Smooth muscle cell (in vitro differentiated cells): ENCODE measurements at regions not wholly inside any gene's neighbourhood (a gene's known extent, or its start where the extent isn't known, plus 50 kb on each side); places are given as distances from the start of the nearest gene placed in this dataset.

Experiments
- DNase-seq: peaks from one replicate; lab custom pipeline; 2025; ENCODE audit not compliant: unreplicated experiment; lab: John Stamatoyannopoulos, UW
- H2AFZ ChIP-seq: fragments of 200-600 bp; sonication (generic); 2 replicates; pipeline ENCODE4 v1.6.0; 2016; ENCODE audit warnings: antibody characterized with exemption, low read depth, mild to moderate bottlenecking
- H3F3A ChIP-seq: fragments of 200-600 bp; sonication (generic); 2 replicates; pipeline ENCODE4 v1.6.0; 2017; ENCODE audit warnings: antibody characterized with exemption, low read depth
- H3K27ac ChIP-seq: fragments of 200-600 bp; sonication (generic); 2 replicates; pipeline ENCODE4 v1.5.1; 2016; ENCODE audit warnings: low read depth, mild to moderate bottlenecking
- H3K27me3 ChIP-seq: fragments of 200-600 bp; sonication (generic); 2 replicates; pipeline ENCODE4 v1.6.1; 2016; ENCODE audit warnings: low read depth, mild to moderate bottlenecking
- H3K36me3 ChIP-seq: fragments of 200-600 bp; sonication (generic); 2 replicates; pipeline ENCODE4 v1.5.1; 2016; ENCODE audit warnings: low read depth
- H3K4me1 ChIP-seq: fragments of 200-600 bp; sonication (generic); 2 replicates; pipeline ENCODE4 v1.5.1; 2016; ENCODE audit warnings: low read depth
- H3K4me2 ChIP-seq: fragments of 200-600 bp; sonication (generic); 2 replicates; pipeline ENCODE4 v1.6.0; 2016; ENCODE audit warnings: mild to moderate bottlenecking
- H3K4me3 ChIP-seq: fragments of 200-600 bp; sonication (generic); 2 replicates; pipeline ENCODE4 v1.5.1; 2016; ENCODE audit warnings: mild to moderate bottlenecking
- H3K79me2 ChIP-seq: fragments of 200-600 bp; sonication (generic); 2 replicates; pipeline ENCODE4 v1.6.0; 2016; ENCODE audit warnings: low read depth, mild to moderate bottlenecking
- H3K9ac ChIP-seq: fragments of 200-600 bp; sonication (generic); 2 replicates; pipeline ENCODE4 v1.6.0; 2016; ENCODE audit warnings: low read depth
- H3K9me3 ChIP-seq: fragments of 200-600 bp; sonication (generic); replicated peaks from 2 replicates; pipeline ENCODE4 v1.5.1; 2016; ENCODE audit warnings: low read depth
- H4K20me1 ChIP-seq: fragments of 200-600 bp; sonication (generic); 2 replicates; pipeline ENCODE4 v1.6.0; 2016; ENCODE audit warnings: low read depth
- CTCF ChIP-seq: fragments of 200-600 bp; sonication (generic); IDR thresholded peaks from 2 replicates; pipeline ENCODE4 v1.5.1; 2017; ENCODE audit warnings: borderline replicate concordance, mild to moderate bottlenecking, antibody characterized with exemption; ENCODE audit not compliant: insufficient read depth, poor library complexity, severe bottlenecking
- WGBS: methylation state at CpG from one replicate; pipeline ENCODE4 v1.1.7; 2016; ENCODE audit warnings: low lambda C conversion rate; 5-methylcytosine and 5-hydroxymethylcytosine counted together

DNA sequence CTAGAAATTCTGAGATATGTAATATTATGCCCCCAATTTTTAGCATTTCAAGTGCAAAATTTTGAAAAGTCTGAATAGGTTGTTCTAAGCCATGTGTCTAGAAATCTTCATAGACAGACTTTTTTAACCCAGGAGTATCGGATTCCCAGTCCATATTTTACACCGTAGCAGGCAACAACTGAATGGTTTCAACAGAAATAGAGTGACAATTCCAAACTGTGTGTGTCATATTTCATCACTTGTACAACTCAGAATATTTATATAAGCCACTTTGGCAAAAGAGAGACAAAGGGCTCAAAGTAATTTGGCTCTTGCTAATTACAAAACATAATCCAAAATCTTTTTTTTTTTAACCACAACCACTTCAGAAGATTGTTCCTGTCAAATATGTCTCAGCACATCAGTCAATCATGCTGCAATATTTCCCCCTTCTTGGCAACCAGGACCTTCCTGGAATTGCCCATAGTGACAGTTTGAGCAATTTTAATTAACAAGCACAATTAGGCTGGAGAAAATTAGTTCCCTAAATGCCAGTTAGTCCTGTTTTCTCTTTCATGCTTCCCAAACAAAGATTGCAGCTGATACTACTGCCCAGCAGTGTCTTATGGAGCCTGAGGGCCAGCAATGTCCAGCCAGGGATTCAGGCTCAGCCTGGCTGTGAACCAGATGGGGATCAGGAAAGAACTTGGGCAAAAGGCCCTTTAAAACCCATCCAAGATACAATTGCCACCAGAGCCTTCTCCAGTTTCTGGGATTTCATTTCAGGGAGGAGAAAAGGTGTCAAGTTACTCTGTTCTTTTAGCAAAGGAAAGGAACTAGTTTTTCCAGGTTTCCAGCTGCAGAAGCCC lies 533.3 kb upstream of the GHITM start:
- peaks cover 26% of the 10 kb centered on the region for H3K4me1 ChIP-seq
- no peaks in the 10 kb centered on the region for H3K9me3 ChIP-seq
- WGBS = 52% methylated on average over 2 of the region's 2 CpGs
- no peak overlapping the region for H3K4me3 ChIP-seq
- H3K27me3 ChIP-seq = no peaks in the 10 kb centered on the region
- no peak for TF ChIP-seq CTCF
- H3F3A ChIP-seq = no peaks in the 10 kb centered on the region
- no peak overlapping the region for H3K4me2 ChIP-seq
- H2AFZ ChIP-seq = peak overlapping the region; percentile 47
- no peak overlapping the region for H3K27ac ChIP-seq
- H3K36me3 ChIP-seq = no peaks in the 10 kb centered on the region
- no peaks in the 10 kb centered on the region for H4K20me1 ChIP-seq
- no peak for DNase-seq
- no peak overlapping the region for H3K9ac ChIP-seq
- H3K79me2 ChIP-seq = no peaks in the 10 kb centered on the region

GRCh38 chr10:83607959-83608745 lies 531.2 kb upstream of the GHITM start:
- no peak for TF ChIP-seq CTCF
- no peak for DNase-seq
- peak overlapping the region; percentile 17 for H3K4me2 ChIP-seq
- 92% methylated on average over 7 of the region's 7 CpGs for WGBS
- no peaks in the 10 kb centered on the region for H3K36me3 ChIP-seq
- H3K9ac ChIP-seq = no peak overlapping the region
- peaks cover 32% of the 10 kb centered on the region for H3K4me1 ChIP-seq
- H3K79me2 ChIP-seq = no peaks in the 10 kb centered on the region
- H4K20me1 ChIP-seq = no peaks in the 10 kb centered on the region
- H3K27me3 ChIP-seq = no peaks in the 10 kb centered on the region
- no peak overlapping the region for H2AFZ ChIP-seq
- no peaks in the 10 kb centered on the region for H3K9me3 ChIP-seq
- H3F3A ChIP-seq = no peaks in the 10 kb centered on the region
- H3K4me3 ChIP-seq = no peak overlapping the region
- H3K27ac ChIP-seq = no peak overlapping the region

DNA sequence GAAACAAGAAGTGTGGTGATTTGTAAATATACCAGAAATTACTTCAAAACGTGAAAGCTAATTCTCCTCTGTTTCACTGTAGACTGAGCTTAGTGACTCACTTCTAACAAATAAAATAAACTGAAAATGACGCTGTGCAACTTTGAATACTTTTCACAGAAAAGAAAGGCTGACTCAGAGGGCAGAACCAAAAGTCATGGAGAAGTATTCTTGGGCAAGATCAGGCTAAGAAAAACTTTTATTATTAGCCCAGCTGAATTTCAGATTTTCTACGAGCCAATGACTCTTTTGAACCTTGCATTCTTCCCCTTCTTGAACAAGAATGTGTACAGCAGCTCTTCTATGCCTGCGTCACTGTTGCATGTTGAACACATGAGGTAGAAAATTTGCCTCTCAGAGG lies 527.3 kb upstream of the GHITM start:
- peaks cover 11% of the 10 kb centered on the region for H3K4me1 ChIP-seq
- H3K9ac ChIP-seq = no peak overlapping the region
- peak overlapping the region; percentile 47 for H2AFZ ChIP-seq
- no peaks in the 10 kb centered on the region for H3K9me3 ChIP-seq
- no peaks in the 10 kb centered on the region for H4K20me1 ChIP-seq
- H3K79me2 ChIP-seq = no peaks in the 10 kb centered on the region
- H3K36me3 ChIP-seq = no peaks in the 10 kb centered on the region
- peak overlapping the region; percentile 51 for H3K4me2 ChIP-seq
- H3K27ac ChIP-seq = peak overlapping the region; percentile 39
- H3K27me3 ChIP-seq = no peaks in the 10 kb centered on the region
- no peaks in the 10 kb centered on the region for H3F3A ChIP-seq
- no peak for TF ChIP-seq CTCF
- H3K4me3 ChIP-seq = no peak overlapping the region
- 42% methylated on average over 4 of the region's 4 CpGs for WGBS
- DNase-seq = no peak
